MM.1S (cell line): ENCODE measurements at regions not wholly inside any gene's neighbourhood (a gene's known extent, or its start where the extent isn't known, plus 50 kb on each side); places are given as distances from the start of the nearest gene placed in this dataset.

Experiments used
- CTCF ChIP-seq: fragments of 300-600 bp; sonication (generic); IDR thresholded peaks from 2 replicates; pipeline ENCODE4 v1.5.1; 2016; ENCODE audit warnings: antibody characterized with exemption, low read length, mixed read lengths
- EZH2 ChIP-seq: fragments of 300-600 bp; sonication (generic); optimal IDR thresholded peaks from 2 replicates; pipeline ENCODE3; 2017; ENCODE audit warnings: low read depth, mild to moderate bottlenecking, antibody characterized with exemption, low read length, mixed read lengths
- EZH2phosphoT487 ChIP-seq: fragments of 300-600 bp; sonication (generic); IDR thresholded peaks from 2 replicates; pipeline ENCODE4 v1.6.1; 2018; ENCODE audit warnings: antibody characterized with exemption, low read length

GRCh38 chr7:153581419-153581818, 470.8 kb upstream of the DPP6 start:
- TF ChIP-seq CTCF (no peak), EZH2 (no peak), EZH2phosphoT487 (no peak)
